ENCODE measurements at regions not wholly inside any gene's neighbourhood (a gene's known extent, or its start where the extent isn't known, plus 50 kb on each side); places are given as distances from the start of the nearest gene placed in this dataset.
A peak's percentile ranks its signal among the peaks of the same experiment; 100 is the strongest.

DNA sequence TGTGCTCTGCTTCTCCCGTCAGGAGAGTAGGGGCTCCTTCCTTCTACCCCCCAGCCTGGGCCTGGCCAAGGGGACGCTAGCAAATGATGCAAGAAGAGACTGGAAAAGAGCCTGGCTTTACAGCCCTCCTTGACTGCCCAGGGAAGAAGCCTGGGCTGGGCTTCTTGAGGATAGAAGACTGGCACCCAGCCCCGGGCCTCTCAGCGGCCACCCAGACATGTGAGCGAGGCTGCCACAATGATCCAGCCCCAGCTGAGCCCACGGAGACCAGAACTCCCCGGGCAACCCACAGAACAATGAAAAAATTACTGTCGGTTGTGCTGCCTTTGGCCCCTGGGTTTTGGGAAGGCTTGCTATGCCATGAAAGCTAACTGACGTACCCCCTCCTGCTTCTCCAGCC, 100.6 kb upstream of the PRR20G start:
- DNase-seq = peak; percentile 60
- no peaks in the 10 kb centered on the region for H3K36me3 ChIP-seq
- intact Hi-C loops (cut with DNase I) = no loop called here

GRCh38 chr3:127387556-127388153, 99.8 kb upstream of the PRR20G start:
- no peaks in the 10 kb centered on the region for H3K27me3 ChIP-seq
- H3K27ac ChIP-seq = no peak overlapping the region
- no peaks in the 10 kb centered on the region for H3K4me1 ChIP-seq
- TF ChIP-seq, protein P1, sequence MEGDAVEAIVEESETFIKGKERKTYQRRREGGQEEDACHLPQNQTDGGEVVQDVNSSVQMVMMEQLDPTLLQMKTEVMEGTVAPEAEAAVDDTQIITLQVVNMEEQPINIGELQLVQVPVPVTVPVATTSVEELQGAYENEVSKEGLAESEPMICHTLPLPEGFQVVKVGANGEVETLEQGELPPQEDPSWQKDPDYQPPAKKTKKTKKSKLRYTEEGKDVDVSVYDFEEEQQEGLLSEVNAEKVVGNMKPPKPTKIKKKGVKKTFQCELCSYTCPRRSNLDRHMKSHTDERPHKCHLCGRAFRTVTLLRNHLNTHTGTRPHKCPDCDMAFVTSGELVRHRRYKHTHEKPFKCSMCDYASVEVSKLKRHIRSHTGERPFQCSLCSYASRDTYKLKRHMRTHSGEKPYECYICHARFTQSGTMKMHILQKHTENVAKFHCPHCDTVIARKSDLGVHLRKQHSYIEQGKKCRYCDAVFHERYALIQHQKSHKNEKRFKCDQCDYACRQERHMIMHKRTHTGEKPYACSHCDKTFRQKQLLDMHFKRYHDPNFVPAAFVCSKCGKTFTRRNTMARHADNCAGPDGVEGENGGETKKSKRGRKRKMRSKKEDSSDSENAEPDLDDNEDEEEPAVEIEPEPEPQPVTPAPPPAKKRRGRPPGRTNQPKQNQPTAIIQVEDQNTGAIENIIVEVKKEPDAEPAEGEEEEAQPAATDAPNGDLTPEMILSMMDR (IDR thresholded peaks at IDR 0.05) = no peak
- no peaks in the 10 kb centered on the region for H3K36me3 ChIP-seq
- ATAC-seq = no peak
- intact Hi-C loops (cut with DNase I) = no loop called here
- peak; percentile 51 for DNase-seq
- no peaks in the 10 kb centered on the region for H3K9me3 ChIP-seq
- no peak overlapping the region for H3K4me3 ChIP-seq

More for the DNA sequence above, 100.6 kb upstream of the PRR20G start:
- ATAC-seq = peak; percentile 26
- TF ChIP-seq, protein P1 (IDR thresholded peaks at IDR 0.05) = no peak
- Histone ChIP-seq H3K9me3 (no peaks in the 10 kb centered on the region), H3K4me1 (no peaks in the 10 kb centered on the region), H3K27me3 (no peaks in the 10 kb centered on the region), H3K27ac (no peak overlapping the region), H3K4me3 (no peak overlapping the region)

DNA sequence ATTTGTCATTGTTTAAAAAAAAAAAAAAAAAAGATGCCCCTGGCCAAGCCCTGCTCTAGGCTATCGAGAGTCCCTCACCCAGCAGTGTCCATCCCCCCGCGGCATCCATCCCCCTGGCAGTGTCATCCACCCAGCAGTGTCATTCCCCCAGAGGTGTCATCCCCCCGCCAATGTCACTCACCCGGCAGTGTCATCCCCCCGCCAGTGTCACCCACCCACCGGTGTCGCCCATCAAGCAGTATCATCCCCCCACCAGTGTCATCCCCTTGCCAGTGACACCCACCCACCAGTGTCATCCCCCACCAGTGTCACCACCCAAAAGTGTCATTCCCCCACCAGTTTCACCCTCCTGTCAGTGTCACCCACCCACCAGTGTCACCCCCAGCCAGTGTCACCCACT, 99.3 kb upstream of the PRR20G start:
- ATAC-seq (no peak), DNase-seq (no peak)
- no peaks in the 10 kb centered on the region for H3K4me1 ChIP-seq
- H3K4me3 ChIP-seq = no peak overlapping the region
- H3K9me3 ChIP-seq = no peaks in the 10 kb centered on the region
- no peak overlapping the region for H3K27ac ChIP-seq
- H3K27me3 ChIP-seq = no peaks in the 10 kb centered on the region
- intact Hi-C loops (cut with DNase I) = no loop called here
- TF ChIP-seq, protein P1 (IDR thresholded peaks at IDR 0.05) = no peak
- no peaks in the 10 kb centered on the region for H3K36me3 ChIP-seq

- DNase-seq = no peak
- intact Hi-C loops (cut with DNase I) = no loop called here
- TF ChIP-seq, protein P1 (IDR thresholded peaks at IDR 0.05) = no peak
- no peaks in the 10 kb centered on the region for H3K9me3 ChIP-seq
- no peaks in the 10 kb centered on the region for H3K27me3 ChIP-seq
- H3K4me3 ChIP-seq = no peak overlapping the region
- H3K36me3 ChIP-seq = no peaks in the 10 kb centered on the region
- H3K27ac ChIP-seq = no peak overlapping the region
- ATAC-seq = no peak
- H3K4me1 ChIP-seq = no peaks in the 10 kb centered on the region
Measured at GRCh38 chr3:127386490-127386889, 98.6 kb upstream of the PRR20G start.

- no peak overlapping the region for H3K27ac ChIP-seq
- no peak for ATAC-seq
- no peaks in the 10 kb centered on the region for H3K27me3 ChIP-seq
- TF ChIP-seq, protein P1 (IDR thresholded peaks at IDR 0.05) = no peak
- no peaks in the 10 kb centered on the region for H3K9me3 ChIP-seq
- no peak overlapping the region for H3K4me3 ChIP-seq
- no peaks in the 10 kb centered on the region for H3K4me1 ChIP-seq
- no peak for DNase-seq
- intact Hi-C loops (cut with DNase I) = no loop called here
- H3K36me3 ChIP-seq = no peaks in the 10 kb centered on the region
Measured at GRCh38 chr3:127385540-127385870, 97.7 kb upstream of the PRR20G start.

Measured in upper lobe of right lung (tissue), 1 donor.